GOT3 (cell line): ENCODE measurements at regions not wholly inside any gene's neighbourhood (a gene's known extent, or its start where the extent isn't known, plus 50 kb on each side); places are given as distances from the start of the nearest gene placed in this dataset.

Source experiments
- DNase-seq: peaks from one replicate; lab custom pipeline; 2025; ENCODE audit warnings: mixed read lengths; lab: John Stamatoyannopoulos, UW

DNA sequence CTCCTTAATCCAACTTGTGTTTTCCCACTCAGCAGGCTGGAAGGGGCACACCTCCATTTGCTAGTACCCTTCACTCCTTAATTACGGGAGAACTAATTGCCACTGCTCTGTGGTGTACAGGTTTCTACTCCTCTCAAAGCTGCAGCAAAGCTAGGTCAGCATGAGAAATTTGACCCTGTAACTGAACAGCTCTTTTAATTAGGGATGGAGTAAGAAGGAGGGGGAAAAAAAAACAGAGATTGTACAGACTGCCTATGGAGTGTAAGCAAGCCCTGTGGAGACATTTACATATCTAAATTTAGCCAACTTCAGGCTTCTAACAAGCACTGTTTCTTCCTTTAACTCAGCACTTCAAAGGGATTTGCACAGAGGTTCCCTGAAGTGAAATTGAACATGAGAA, 629.7 kb upstream of the SETBP1 start:
- DNase-seq = no peak

DNA sequence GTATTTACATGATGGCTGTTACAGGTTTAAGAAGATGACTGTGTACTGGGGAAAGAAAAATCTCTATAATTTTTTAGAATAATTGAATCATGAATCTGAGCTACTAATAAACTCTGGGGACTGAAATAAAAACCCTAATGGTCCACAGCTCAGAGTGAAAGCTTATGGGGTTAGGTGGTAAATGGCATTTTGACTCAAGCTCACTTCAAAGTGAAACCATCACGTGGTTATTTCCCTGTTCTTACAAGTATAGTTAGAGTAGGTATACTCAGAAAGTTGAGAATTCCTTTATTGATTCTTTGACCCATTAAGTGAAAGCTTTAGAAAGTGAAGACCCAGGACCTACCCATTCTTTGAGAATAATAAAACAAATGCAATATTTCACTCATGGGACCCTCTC, 626.2 kb upstream of the SETBP1 start:
- DNase-seq = no peak

DNA sequence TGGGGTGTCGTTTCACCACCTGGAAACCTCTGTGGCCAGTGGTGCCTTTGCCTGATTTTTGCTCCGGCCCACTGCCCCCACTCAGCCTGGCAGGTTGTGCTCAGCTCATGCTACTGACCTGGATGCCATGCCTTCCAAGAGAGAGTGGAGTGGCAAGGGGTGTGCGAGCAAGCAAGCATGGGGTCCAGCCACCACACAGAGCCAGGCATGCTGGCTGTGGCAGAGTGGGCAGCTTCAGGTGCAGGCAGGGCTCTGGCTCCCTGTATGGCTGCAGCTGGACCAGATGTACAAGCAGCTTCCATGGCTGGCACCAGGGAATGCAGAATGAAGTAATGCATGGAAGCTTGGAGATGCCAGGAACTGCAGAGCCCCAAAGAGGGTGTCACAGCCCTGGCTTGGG, 620.5 kb upstream of the SETBP1 start:
- DNase-seq = no peak

DNA sequence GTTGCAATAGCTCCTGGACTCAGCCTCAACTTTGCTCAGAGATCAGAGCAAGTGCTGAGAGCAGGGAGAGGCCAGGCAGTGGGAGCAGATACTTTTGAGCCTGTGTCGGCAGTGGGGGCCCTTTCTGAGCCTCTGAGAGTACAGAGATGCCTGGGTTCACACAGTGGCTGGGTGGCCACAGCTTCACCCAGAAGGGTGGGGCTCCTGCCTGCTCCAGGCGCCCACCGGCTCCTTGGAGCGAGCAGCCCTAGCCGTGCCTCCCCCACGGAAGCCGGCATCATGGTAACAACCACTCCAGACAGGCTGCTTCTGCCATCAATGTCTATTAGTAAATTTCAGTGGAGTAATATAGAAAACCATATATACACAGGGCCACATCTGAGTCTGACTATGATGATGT, 619.2 kb upstream of the SETBP1 start:
- DNase-seq = no peak

DNA sequence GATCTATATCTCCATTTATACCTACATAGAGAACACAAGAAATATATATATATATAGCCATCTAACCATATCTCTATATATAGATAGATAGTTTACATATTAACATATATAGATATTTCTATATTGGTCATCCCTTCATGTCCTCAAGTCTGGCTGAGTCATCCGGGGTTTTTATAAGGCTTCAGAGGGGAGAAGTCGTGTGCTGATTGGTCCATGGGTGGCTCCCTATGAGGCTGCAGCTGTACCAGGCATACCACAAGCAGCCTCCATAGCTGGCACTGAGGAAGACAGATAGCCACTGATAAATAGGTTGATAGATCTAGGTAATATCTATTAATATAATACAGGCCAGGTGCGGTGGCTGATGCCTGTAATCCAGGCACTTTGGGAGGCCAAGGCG, 618.3 kb upstream of the SETBP1 start:
- no peak for DNase-seq

DNA sequence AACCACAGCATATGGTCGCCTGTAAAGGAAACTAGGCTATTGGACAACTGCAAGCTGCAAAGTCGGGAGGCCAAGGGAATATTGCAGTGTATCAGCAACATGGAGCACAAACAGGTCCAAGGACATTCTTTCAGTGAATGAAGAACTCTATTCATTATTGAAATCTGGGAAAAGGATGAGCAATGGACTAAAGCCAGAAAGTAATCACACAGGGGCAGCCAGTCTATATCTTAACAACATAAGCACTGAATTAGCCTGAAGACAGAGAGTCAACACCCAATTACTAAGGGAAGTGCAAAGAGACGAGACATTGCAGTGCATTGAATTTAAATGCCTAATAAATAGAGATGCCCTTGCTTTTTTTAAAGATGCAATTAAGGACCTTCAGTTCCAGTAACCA, 615.5 kb upstream of the SETBP1 start:
- DNase-seq = no peak

DNA sequence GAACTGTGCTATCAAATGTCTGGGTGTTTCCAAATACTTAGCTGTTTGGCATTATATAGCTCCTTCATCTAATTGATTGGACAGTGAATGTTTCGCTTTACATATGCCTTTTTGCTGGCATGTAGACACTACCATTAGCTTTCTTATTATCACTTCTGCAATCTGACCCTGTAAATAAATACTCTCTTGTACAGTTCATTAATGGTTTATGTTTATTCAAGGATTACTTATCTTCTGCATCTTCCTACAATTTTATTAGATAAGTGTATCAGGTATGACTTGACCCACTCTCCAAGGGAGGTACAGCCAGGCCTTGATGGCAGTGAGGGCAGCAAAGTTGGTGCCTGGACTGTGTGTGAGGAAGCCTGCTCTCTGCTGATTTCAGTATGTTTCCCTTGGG, 614.1 kb upstream of the SETBP1 start:
- no peak for DNase-seq

DNA sequence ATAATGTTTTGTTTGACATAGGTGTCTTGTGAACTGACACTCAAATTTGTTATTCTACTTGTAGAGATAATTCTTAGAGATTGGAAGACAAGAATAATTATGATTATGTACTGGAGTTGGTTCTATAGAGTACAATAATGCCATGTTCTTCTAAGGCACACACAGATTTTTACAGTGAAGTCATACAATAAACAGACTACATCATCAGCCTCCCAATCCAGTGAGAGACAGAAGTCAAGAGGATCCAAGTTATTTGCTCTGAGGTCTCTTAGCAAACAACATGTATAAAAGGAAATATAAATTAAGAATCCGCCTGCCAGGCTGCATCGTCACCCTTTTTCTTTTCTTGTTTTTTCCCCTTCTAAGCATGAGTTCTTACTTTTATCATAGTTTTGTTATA, 613.5 kb upstream of the SETBP1 start:
- DNase-seq = no peak

DNA sequence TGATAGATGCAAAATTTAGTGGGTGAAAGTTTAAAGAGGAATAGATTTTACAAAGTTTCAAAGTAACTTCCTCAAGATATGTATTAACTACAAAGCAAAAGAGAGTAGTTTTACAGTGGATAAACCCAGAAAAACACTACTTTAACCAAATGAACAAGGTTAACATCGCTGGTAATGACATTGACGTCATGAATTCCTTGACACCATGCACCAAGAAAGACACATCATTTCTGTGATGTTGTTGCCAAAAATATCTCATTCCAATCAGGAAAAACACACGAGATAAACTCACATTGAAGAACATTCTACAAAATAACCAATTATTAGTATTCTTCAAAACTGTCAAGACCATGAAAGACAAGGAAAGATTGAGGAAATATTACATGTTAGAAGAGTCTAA, 605.6 kb upstream of the SETBP1 start:
- DNase-seq = no peak

DNA sequence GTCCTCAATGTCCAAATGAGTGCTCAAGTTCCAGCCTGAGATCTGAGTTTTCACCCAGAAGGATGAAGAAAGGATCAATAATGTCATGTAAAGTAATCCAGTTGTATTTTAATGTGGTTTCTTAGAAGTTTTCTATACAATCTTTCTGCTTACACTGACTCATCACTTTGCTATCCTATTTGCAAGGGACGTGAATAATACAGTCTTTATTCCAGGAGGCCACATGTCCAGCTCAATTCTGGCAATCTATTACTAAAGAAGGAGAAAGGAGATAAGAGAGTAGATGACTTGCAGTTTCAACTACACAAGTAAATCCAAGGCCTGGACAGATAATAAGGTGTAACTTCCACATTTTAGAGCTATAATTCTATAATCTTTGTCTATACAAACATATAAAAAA, 601.1 kb upstream of the SETBP1 start:
- no peak for DNase-seq

DNA sequence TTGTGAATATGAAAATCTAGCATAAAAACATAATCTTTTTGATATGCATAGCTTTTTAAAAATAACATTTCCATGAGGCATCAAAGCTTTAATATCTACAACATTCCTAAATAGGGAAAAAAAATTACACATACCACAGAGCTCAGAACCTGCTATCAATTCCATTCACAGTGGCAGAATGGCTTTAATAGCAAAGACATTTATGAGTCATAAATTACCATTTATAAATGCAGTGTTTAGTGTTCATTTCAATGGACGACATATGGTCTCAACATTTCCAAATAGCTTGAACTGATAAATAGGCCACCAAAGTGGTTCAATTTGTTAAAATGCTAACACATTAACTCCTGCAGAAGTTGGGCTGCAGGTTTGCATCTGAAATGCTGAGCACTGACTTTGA, 600.6 kb upstream of the SETBP1 start:
- no peak for DNase-seq

DNA sequence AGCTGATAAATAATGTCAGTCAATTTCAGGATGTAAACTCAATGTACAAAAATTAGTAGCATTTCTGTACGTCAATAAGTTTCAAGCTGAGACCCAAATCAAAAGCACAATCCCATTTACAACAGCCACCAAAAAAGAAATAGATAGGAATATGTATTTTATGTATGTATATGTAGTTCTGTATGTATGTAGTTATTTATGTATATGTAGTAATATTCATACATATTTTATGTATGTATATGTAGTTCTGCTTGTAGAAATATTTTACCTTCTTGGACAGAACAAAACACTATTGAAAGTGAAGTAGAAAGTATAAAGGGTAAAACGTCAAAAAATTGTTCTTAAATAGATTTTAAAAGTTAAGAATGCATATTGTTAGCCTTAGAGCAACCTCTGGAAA, 591.0 kb upstream of the SETBP1 start:
- DNase-seq = no peak

DNA sequence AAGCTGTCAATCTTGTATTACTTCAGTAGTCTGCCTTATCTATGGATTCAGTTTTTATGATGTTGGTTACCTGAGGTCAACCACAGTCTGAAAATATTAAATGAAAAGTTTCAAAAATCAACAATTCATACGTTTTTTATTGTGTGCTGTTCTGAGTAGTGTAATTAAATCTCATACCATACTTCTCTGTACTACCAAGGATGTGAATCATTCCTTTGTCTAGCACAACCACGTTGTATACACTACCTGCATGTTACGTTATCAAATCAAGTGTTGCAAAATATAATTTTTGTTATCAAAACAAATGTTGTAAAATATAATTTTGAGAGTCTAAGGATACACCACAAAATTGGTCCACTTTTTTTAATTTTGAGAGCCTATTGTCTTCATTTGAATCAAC, 590.2 kb upstream of the SETBP1 start:
- no peak for DNase-seq

DNA sequence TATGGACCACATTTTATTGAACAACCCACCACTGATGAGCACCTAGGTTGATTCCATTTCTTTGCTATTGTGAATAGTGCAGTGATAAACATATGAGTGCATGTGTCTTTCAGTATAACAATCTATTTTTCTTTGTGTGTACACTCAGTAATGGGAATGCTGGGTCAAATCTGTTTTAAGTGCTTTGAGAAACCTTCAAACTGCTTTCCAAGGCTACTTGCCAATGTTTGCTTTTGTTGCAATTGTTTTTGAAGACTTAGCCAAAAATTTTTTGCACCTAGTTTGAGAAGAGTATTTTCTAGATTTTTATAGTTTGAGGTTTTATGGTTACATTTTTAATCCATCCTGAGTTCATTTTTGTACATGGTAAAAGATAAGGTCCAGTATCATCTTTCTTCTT, 587.4 kb upstream of the SETBP1 start:
- DNase-seq = no peak

DNA sequence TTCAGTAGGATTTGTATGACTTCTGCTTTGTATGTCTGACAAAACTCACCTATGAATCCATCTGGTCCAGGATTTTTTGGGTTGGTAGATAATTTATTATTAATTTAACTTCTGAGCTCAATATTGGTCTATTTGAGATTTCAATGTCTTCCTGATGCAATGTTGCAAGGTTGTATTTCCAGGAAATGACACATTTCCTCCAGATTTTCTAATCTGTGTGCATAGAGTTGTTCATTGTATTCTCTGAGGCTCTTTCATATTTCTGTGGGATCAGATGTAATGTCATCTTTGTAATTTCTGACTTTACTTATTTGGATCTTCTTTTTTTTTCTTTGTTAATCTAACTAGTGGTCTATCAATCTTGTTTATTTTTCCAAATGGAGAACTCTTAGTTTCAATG, 584.7 kb upstream of the SETBP1 start:
- DNase-seq = no peak

DNA sequence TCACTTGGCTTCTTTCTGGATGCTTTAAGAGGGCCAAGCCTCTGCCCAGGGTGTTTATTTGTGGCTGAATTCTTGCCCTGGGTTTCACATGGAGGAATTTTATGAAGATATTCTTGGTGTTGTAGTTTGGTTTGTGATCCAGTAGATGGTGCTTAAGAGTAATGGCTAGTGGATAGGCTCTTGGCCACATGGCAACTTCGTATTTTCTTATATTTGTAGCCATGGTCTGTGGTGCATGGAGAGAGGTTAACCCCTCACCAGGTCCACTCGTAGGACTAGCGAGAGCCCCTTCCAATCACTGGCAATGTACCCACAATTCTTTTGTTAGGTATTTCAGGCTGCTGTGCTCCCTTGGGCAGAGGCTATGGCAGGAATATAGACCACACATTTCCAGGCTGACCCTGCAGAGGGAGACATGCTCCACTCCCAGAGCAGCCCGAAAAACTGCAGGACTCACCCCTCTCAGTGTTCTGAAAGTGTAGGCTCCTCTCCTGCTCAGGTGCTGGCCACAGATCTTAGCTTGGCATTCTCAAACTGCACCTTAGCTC, 582.1 kb upstream of the SETBP1 start:
- peak; percentile 1 for DNase-seq

DNA sequence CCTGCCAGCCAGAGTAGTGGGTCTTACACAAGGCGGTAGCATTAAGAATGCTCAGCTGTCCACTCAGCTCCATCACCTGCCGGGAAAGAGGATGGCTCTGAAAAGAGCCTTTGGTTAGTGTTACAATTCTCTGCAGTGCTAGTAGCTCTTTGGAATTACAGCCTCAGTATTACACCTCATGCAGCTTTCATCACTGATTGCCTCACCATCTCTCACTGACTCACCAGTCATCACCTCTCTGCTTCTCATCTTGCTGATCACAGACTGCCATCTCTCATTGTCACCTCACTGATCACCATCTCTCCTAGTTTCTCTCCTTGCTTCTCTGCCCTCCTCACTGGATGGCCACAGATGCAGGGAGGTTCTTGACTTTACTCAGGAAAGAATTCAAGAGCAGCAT, 573.5 kb upstream of the SETBP1 start:
- no peak for DNase-seq

DNA sequence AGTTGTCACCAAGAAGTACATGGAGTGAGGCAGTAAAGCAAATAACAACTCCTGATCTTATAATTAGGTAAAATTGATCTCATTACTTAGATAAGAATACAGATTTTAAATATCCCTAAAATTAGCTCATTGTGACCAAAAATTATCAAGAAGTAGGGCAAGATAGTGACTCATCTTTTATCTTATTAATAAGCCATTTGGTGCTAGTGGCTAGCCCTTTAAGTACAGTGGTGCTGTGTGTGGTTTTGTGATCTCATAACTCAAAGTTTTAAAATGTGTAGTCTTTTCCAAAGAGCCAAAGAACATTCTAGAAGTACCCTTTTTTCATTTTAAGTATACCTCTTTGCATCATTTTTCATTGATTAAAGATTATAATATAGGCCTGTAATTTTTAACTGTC, 569.4 kb upstream of the SETBP1 start:
- no peak for DNase-seq

DNA sequence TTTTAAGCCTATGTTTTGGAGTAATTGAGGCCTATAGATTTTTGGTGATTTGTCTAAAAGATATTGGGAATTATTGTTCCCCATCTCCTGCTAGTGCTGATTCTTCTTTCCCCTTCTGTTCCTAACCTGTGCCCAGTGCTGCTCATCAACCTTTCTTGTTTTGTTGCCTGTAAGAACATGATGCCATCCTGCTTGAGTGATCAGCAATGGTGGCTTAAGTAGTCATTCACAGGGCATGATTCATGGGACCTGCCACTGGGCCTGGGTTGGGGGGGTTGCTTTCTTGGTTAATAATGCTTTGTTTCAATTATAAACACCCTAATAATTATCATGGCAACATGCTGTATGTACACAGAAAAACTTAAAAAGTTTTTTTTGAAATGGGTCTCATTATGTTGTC, 562.9 kb upstream of the SETBP1 start:
- DNase-seq = no peak

DNA sequence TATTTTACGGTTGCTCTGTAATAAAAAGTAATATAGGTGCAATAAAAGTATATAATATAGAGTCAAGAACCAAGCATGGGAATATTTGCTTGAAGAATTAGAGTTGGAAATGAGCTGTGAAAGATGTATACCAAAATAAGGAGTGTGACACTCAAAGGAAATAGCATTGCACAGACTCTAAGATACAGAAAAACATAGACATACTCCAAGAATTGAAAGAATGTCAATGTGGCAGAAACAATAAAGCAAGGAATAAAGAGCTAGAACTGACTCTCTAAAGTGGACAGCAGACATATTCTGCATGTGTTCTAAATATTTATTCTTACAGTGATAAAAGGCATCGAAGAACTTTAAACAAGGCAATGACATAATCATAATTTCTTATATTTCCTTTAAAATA, 561.1 kb upstream of the SETBP1 start:
- DNase-seq = no peak

DNA sequence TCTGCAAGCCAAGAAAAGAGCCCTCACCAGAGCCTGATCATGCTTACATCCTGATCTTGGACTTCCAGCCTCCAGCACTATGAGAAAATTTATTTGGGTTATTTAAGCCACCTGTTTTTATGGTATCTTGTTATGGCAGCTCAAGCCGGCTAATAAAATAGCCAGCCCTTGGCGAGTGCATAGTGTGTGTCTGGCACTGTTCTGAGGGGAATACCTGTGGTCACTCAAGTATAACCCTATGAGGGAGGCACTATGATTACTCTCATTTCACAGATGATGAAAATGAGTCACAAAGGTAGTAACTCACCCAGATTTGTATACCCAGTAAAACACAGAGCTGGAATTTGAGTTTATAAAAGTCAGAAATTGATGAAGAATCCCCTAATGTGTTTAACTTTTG, 556.9 kb upstream of the SETBP1 start:
- no peak for DNase-seq

DNA sequence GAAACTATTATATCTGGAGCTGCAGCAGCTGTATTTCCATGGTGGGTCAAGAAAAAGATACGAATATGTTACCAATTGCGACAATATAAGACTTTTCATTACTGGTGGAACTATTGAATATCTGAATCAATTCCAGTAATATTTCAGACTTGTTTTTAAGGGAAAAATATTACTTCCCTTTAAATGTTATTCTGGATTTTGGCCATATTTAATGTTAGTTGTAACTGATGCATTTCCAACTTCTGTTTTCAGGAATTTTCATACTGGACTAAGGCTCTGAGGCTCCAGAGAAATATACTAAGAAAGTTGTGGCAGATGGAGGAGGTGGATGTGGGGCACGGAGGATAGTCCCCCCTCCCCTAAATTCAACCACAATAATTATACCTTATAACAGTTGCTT, 555.2 kb upstream of the SETBP1 start:
- DNase-seq = no peak

DNA sequence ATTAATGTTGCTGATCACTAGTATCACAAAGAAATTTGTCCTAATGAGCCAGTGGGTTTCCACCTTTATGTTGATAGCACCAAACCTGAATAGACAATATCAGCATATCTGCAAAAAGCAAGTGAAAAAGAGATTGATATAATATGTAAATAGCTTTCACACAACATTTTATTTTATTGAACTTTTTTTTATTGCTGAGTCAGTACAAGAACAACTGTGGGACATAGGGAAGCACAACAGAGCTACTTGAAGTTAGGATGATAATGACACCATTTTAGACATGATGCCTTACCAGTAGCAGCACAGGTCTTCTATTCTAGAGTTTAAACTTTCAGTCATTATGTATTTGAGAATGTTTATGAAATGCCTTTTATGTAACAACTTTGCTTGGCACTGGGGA, 554.1 kb upstream of the SETBP1 start:
- DNase-seq = no peak

DNA sequence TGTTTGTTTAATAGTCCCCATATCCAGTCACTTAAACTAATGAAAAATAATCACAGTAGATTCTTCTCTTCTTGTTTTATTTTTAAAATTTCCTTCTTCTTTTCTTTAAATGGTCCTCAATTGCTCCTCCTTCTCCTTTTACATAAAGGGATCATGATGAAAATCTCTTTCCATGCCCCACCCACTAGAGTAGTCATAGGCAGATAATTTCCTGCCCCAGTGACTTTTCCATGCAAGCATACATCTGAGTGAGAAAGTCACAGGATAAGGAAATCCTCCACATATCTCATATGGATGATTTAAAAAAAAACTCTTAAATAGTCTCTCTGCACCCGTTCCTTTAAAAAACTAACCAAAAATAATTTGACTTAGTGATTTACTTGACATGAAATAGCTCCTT, 552.3 kb upstream of the SETBP1 start:
- no peak for DNase-seq

DNA sequence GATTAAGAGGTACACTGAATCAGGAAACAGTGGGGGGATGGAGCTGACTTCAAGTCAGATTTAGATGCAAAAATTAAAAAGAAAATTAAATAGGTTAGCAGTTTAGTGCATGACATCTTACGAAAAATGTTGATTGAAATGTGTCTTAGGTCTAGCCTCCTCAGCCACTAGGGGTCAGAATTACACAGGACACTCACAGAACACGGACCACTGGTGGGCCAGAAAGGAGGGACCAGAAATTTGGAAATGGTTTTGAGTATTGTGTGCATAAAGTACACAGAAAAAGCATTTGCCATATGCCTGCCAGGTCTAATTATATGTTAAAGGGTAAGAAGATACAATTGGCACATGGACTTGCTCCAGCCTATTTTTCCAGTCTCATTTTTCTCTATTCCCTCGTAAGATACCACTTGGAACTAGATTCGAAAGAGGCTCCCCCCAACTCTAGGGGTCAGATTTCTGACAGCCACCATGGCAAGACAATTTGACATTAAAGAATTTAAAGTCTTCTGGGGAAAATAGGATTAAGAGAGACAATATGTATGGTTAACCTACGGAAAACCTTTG, 550.2 kb upstream of the SETBP1 start:
- no peak for DNase-seq
